Stimulated activated CD8-positive, alpha-beta memory T cell treated with anti-CD3 and anti-CD28 coated beads, Interleukin-12 subunit alpha, Interleukin-12 subunit beta, amount 100 ng/mL, for 24 hours (primary cell): ENCODE measurements at regions not wholly inside any gene's neighbourhood (a gene's known extent, or its start where the extent isn't known, plus 50 kb on each side); places are given as distances from the start of the nearest gene placed in this dataset.

ENCODE experiments used
- DNase-seq: peaks from one replicate; pipeline ENCODE4 v3.0.0-alpha.2; 2020; ENCODE audit errors: extremely low read depth

DNA sequence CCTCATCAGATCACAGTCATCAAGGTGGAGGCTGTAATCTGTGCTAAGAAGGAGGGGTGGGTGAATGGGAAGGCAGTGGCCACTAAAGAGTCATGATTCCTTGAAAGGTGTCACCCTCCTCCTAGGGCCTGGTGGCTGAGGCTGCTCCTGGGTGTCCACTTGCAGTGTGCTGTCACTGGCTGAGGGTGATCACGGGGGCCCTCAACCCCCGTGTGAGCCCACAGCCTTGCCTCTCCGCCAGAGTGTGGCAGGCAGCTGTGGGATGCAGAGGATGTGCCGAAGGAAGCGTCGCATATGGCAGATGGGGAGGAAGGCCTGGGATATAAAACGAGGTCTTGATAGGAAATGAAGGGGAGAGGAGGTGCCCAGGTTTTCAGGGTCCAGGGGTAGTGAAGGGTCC lies 476.5 kb downstream of the PTPRU start:
- DNase-seq, result no peak

- DNase-seq, result no peak
Measured at GRCh38 chr1:29712284-29712651, 475.9 kb downstream of the PTPRU start.

DNA sequence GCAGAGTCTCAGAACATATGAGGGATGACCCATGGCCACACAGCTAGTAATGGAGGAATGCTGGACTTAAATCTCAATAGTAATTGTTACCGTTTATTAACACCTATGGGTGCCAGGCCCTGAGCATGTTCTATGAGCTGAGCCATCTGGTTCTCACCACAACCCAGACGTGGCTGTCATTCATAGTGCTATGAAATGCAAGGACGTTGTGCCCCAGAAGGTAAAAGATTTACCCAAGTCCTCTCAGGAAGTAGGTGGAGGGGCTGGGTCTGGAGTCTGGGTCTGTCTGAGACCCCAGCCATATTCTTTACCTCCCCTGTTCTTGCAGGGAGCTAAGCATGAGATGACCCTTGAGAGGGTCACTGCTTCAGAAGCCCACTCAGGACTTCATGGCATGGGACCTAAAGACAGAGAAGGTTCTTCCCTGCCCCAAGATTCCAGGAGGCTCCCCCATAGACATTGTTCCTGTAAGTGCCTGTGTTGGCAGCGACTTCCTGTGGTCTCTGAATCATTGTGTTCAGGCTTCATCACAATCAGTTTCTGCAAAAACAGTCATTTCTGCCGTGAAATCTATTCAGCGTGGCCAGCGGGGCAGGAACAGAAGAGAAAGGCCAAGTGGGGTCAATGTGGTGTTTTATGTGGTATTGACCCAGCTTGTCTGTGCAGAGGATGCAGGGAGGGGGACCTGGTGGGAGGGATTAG lies 475.4 kb downstream of the PTPRU start:
- DNase-seq, result no peak

GRCh38 chr1:29709704-29710280 lies 473.5 kb downstream of the PTPRU start:
- no peak for DNase-seq

- no peak for DNase-seq
Measured at GRCh38 chr1:29708796-29709703, 472.7 kb downstream of the PTPRU start.

- no peak for DNase-seq
Measured at GRCh38 chr1:29708381-29708780, 472.1 kb downstream of the PTPRU start.

- no peak for DNase-seq
Measured at GRCh38 chr1:29707796-29708195, 471.5 kb downstream of the PTPRU start.

DNA sequence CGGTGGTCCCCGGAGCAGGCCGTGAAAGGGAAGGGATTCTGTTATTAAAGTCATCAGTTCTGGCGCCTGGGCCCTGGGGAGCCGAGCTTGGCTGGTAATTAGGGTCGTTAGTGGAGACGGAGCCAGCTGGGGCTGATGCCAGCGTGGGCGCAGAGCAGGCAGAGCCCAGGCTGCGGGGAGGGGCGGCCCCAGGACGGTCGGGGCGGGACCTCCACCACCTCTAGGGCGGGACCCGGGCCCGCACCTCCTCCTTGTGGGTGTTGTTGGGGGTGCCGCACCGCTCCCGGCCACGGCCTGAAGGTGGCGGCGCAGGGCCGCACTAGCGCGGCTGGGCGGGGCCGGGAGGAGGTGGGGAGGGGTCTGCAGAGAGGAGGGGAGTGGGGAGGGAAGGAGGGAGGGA lies 470.6 kb downstream of the PTPRU start:
- DNase-seq, result no peak

- DNase-seq, result no peak
Measured at GRCh38 chr1:29704430-29704829, 468.1 kb downstream of the PTPRU start.

DNA sequence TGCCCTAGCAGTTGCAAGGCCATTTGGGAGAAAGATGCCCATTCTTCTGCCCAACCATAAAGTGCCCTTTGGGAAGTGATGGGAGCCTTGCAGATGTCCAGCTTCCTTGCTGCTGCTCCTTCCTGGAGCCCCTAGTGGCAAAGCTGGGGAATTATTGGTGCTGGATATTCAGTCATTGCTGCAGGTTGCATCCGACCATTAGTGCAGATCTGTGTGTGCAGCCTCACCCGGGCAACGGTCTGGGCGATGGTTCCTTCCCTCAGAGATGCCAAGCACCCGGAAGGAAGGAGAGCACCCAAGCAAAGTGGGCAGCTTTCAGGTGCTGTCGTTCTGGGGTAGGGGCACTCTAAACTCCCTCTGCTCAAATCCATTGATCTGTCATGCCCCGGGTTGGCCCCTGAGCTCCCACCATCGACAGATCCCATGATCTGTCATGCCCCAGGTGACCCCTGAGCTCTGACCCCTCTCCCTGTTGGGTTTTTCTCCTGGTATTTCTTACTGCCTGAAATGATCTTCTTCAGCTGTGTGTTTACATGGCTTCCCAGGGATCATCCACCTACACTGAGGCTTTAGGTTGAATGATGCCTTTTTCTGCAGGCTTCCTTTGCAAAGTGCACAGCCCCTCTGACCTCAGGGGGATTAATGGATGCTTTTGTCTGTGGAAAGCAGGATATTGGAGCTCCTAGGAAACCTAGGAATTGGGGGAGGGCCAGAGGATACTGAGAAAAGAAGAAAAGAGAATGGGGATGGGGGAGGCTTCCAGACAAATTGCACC lies 467.5 kb downstream of the PTPRU start:
- DNase-seq, result no peak

- DNase-seq, result no peak
Measured at GRCh38 chr1:29700491-29700890, 464.2 kb downstream of the PTPRU start.

DNA sequence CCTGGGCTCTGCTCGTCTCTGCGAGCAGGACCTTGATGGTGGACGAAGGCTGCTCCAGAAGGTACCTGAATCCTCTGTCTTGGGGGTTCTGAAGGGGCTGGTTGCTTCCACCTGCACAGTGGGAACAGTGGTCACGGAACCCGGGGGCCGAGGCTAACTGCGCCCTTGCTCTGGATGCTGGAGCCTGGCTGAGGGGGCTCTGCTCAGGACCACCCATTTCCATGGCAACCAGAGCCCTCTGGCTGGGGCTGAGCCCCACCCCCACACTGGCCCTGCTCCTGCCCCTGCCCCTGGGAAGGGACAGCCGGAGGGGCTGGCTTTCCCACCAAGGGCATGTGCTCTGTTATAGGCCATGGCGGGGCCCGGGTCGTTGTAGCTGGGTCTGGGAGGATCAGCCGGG lies 462.3 kb downstream of the PTPRU start:
- DNase-seq, result no peak

GRCh38 chr1:29698033-29698432 lies 461.7 kb downstream of the PTPRU start:
- DNase-seq, result no peak

GRCh38 chr1:29697391-29697780 lies 461.1 kb downstream of the PTPRU start:
- no peak for DNase-seq

GRCh38 chr1:29696656-29697390 lies 460.5 kb downstream of the PTPRU start:
- DNase-seq, result no peak

- no peak for DNase-seq
Measured at GRCh38 chr1:29695803-29696202, 459.5 kb downstream of the PTPRU start.

- no peak for DNase-seq
Measured at GRCh38 chr1:29695036-29695435, 458.7 kb downstream of the PTPRU start.

- no peak for DNase-seq
Measured at GRCh38 chr1:29691499-29691898, 455.2 kb downstream of the PTPRU start.

DNA sequence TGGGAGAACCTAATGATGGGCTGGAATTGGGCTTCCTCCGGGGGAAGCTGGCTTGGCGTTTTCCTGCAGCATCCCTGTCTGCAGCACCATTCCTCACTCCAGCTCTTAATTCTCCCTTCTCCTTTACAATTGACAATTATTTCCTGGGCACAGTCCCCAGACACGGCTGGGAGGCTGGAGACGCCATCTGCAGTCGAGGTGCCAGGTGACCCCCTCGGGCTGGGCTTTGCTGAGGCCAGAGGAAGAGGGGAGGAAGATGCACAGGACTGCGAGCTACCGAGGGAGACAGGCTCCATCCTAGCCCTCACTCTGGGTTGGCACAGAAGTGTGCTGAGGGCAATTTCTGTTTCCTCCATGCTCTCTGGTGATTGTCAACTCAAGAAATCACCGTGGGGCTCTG lies 453.8 kb downstream of the PTPRU start:
- DNase-seq, result no peak

- no peak for DNase-seq
Measured at GRCh38 chr1:29689372-29690030, 453.2 kb downstream of the PTPRU start.
